K562 (cell line): ENCODE measurements at regions not wholly inside any gene's neighbourhood (a gene's known extent, or its start where the extent isn't known, plus 50 kb on each side); places are given as distances from the start of the nearest gene placed in this dataset.

Experiments used
- DEAF1 ChIP-seq: fragments of 450-650 bp; formaldehyde crosslinking; IDR thresholded peaks from 2 replicates; pipeline ENCODE4 v1.4.0; 2020; ENCODE audit warnings: mild to moderate bottlenecking, moderate library complexity
- NCOA6 ChIP-seq: fragments of 450-650 bp; IDR thresholded peaks from 2 replicates; pipeline ENCODE4 v1.6.1; 2017; ENCODE audit warnings: mild to moderate bottlenecking
- POLR3A ChIP-seq: IDR thresholded peaks from 2 replicates; pipeline ENCODE4 v1.6.1; 2011; ENCODE audit warnings: borderline replicate concordance, mild to moderate bottlenecking, moderate library complexity; ENCODE audit not compliant: insufficient read length, insufficient read depth; ENCODE audit errors: extremely low read depth
- SLC30A9 ChIP-seq: fragments of 250-450 bp; sonication (Bioruptor Pico); IDR thresholded peaks from 2 replicates; pipeline ENCODE4 v1.8.0; 2022; ENCODE audit warnings: mild to moderate bottlenecking, moderate library complexity
- ZNF318 ChIP-seq, 2 experiments: fragments of 450-650 bp; IDR thresholded peaks; 2 replicates each; pipeline ENCODE4 v1.6.1; 2016; ENCODE audit warnings: mild to moderate bottlenecking in 2 of 2, borderline replicate concordance in 1 of 2, low read depth in 1 of 2, moderate library complexity in 1 of 2

GRCh38 chr5:135697251-135697958 lies 118.6 kb upstream of the CXCL14 start (continued):
- TF ChIP-seq POLR3A = no peak
- TF ChIP-seq ZNF318 (IDR thresholded peaks at IDR 0.05; ENCODE audit: borderline replicate concordance in 1 of 2, low read depth in 1 of 2) = no peak
- TF ChIP-seq DEAF1 = no peak
- no peak for TF ChIP-seq SLC30A9
- TF ChIP-seq NCOA6 = no peak
